NCI-H748 (cell line): ENCODE measurements at regions not wholly inside any gene's neighbourhood (a gene's known extent, or its start where the extent isn't known, plus 50 kb on each side); places are given as distances from the start of the nearest gene placed in this dataset.

ENCODE experiments used
- DNase-seq: peaks from one replicate; lab custom pipeline; 2025; ENCODE audit not compliant: unreplicated experiment; lab: John Stamatoyannopoulos, UW

- no peak for DNase-seq
Measured at GRCh38 chr20:19945732-19946670, 71.2 kb upstream of the NAA20 start.

GRCh38 chr20:19947611-19948264 is 69.4 kb upstream of the NAA20 start:
- no peak for DNase-seq

- peak; percentile 48 for DNase-seq
Measured at GRCh38 chr20:19949195-19949867, 67.8 kb upstream of the NAA20 start.

GRCh38 chr20:19950042-19950441 is 67.1 kb upstream of the NAA20 start:
- DNase-seq, result no peak

GRCh38 chr20:19952392-19952791 is 64.8 kb upstream of the NAA20 start:
- DNase-seq, result peak; percentile 37

GRCh38 chr20:19953606-19954005 is 63.6 kb upstream of the NAA20 start:
- DNase-seq, result no peak

- DNase-seq, result no peak
Measured at GRCh38 chr20:19956976-19957375, 60.2 kb upstream of the NAA20 start.

- no peak for DNase-seq
Measured at GRCh38 chr20:19958219-19958618, 58.9 kb upstream of the NAA20 start.

- DNase-seq, result no peak
Measured at GRCh38 chr20:19958928-19959327, 58.2 kb upstream of the NAA20 start.

- DNase-seq, result no peak
Measured at GRCh38 chr20:19960745-19961144, 56.4 kb upstream of the NAA20 start.

- no peak for DNase-seq
Measured at GRCh38 chr20:19961293-19961692, 55.9 kb upstream of the NAA20 start.

- no peak for DNase-seq
Measured at GRCh38 chr20:19962958-19963357, 54.2 kb upstream of the NAA20 start.

- DNase-seq, result no peak
Measured at GRCh38 chr20:19964289-19965265, 52.6 kb upstream of the NAA20 start.

- peak; percentile 84 for DNase-seq
Measured at GRCh38 chr20:19966840-19967239, 50.3 kb upstream of the NAA20 start.
